Rectal smooth muscle tissue (tissue), 1 donor: ENCODE measurements at regions not wholly inside any gene's neighbourhood (a gene's known extent, or its start where the extent isn't known, plus 50 kb on each side); places are given as distances from the start of the nearest gene placed in this dataset.

Source experiments
- H3K27ac ChIP-seq: one replicate; pipeline ENCODE4 v1.7.0; 2013; ENCODE audit warnings: low read depth, low read length, inconsistent platforms
- H3K27me3 ChIP-seq: one replicate; pipeline ENCODE4 v1.7.0; 2013; ENCODE audit warnings: low read length; ENCODE audit not compliant: control insufficient read depth, insufficient read depth
- H3K36me3 ChIP-seq: one replicate; pipeline ENCODE4 v1.7.0; 2013; ENCODE audit warnings: low read length; ENCODE audit not compliant: control insufficient read depth, insufficient read depth
- H3K4me1 ChIP-seq: one replicate; pipeline ENCODE4 v1.7.0; 2013; ENCODE audit warnings: low read length; ENCODE audit not compliant: control insufficient read depth, insufficient read depth
- H3K4me3 ChIP-seq: one replicate; pipeline ENCODE4 v1.7.0; 2013; ENCODE audit warnings: low read length
- H3K9ac ChIP-seq: one replicate; pipeline ENCODE4 v1.7.0; 2013; ENCODE audit warnings: low read length

DNA sequence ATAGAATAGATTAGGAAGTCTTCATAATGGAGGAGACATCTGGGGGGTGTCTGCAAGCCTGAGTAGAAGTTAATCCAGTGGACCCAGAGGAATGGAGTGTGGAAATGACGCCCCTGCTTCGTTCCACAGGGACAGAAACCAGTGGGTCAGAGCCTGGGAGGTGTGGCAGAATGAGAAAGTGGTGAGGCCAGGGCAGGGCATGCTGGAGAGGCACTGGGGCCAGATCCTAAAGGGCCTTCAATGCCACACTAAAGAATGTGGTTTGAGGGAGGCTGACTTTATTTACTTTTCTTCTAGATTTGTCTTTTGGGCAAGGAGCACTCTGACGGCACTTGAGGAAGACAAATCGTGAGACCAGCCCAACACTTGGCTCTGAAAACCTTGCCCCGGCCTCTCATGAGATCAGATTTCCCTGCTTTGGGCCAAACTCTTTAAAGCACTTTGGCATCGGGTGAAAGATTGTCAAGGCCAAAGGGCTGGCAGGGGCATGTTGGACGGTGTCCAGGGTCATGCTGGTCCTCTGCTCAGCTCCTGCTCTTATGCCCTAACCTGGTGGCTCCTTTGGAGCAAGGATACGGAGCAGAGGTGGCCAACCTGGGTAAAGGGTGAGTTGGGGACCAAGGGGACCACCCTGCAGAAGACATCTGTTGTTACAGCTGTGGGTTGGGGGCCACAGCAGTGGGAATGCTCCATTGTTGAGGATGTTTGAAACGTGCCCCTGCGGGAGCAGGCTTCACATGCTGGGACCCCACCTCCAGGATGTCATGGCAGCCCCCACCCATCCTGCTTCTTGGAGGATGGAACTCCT is 157.0 kb upstream of the ZMIZ1 start:
- Histone ChIP-seq H3K9ac (no peak overlapping the region), H3K27me3 (no peaks in the 10 kb centered on the region), H3K4me3 (no peak overlapping the region), H3K4me1 (no peaks in the 10 kb centered on the region), H3K36me3 (no peaks in the 10 kb centered on the region), H3K27ac (no peak overlapping the region)

DNA sequence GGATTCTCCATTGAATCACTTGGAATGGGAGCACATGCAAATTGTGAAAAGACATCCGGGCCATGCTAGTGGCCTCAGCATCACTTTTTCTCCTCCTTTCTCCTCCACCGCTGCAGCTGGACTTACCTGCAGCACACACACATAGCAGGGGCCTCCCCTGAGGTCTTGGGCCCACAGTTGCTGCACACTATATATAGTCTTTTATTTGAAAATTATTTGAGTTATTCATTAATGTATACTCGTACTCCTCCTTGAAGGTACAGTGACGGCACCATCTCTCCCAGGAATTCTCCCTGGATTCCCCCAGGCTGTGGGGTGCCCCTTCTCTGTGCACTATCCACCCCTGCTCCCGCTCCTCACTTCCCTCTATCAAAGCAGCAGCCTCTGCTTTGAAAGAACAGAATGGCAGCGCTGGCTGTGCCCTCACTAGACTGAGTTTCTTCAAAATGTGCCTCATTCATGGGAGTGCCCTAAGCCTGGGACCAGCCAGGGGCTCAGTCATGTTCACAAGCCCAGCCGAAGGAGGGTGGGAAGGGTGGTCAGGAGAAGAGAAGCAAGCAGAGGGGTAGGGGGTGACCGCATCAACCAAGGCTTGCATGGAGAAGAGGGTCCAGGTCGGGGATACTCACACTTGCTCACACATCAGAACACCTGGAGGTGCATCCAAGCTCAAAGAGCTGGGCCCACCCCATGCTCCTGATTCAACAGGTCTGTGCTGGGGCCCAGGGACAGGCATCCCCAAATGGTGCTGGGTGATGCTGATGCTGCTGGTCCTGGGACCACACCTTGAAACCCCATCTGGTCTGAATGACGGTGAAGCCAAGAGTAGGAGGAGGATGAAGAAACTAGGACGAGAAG is 156.2 kb upstream of the ZMIZ1 start:
- H3K4me1 ChIP-seq: no peaks in the 10 kb centered on the region
- no peaks in the 10 kb centered on the region for H3K27me3 ChIP-seq
- H3K27ac ChIP-seq: no peak overlapping the region

DNA sequence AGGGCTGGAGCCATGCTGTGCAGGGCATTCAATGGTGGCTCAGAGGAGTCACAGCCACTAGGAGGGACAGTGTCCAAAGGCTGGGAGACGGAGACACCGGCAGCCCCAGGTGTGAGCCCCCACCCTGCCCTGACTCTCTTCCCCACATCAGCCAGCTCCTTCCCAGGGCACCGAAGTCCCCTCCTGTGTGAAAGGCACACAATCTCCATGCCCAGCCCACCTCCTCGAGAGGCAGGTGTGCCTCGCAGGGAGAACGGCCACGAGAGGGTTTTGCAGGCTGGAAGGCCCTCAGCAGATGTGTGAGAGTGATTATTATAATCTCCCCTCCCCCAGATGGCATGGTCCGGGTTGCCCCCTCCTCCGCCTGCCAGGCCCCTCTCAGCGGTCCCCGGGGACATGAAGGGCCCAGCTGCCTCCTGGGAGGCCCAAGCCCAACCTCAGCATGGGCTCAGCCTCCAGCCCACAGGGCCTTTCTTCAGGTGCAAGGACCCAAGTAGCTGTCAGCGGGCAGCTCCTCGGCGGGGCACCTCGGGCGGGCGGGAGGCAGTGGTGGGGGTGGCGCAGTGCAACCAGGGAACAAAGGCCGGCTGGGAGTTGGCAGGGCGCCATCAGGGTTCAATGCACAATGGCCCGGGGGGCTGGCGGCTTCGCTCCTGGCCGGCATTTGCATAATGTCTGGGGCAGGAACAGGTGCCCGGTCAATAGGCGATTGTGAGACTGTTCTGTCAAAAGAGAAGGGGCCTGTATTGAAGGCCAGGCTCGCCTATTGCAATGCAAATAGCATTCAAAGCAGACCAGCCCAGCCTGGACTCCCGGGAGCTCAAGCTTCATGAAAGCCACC is 155.3 kb upstream of the ZMIZ1 start:
- H3K36me3 ChIP-seq: no peaks in the 10 kb centered on the region
- no peaks in the 10 kb centered on the region for H3K4me1 ChIP-seq
- H3K9ac ChIP-seq: no peak overlapping the region
- no peak overlapping the region for H3K27ac ChIP-seq
- H3K4me3 ChIP-seq: no peak overlapping the region
- no peaks in the 10 kb centered on the region for H3K27me3 ChIP-seq

More for the DNA sequence above, 156.2 kb upstream of the ZMIZ1 start:
- H3K36me3 ChIP-seq: no peaks in the 10 kb centered on the region
- H3K9ac ChIP-seq: no peak overlapping the region
- H3K4me3 ChIP-seq: no peak overlapping the region

DNA sequence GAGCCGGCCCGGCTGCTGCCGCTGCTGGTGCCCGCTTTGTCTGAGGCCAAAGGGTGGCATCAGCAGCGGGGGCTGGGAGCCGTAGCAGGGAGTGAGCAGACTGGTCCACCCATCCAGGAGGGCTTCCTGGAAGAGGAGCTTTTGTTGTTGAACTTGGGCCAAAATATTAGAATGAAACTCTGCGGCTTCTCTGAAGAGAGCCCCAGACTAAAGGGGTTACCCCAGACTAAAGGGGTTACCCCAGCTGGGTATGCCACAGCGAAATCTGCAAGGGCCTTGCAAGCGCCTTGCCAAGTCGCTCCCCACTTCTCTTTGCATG is 154.7 kb upstream of the ZMIZ1 start:
- H3K36me3 ChIP-seq: no peaks in the 10 kb centered on the region
- no peak overlapping the region for H3K27ac ChIP-seq
- no peaks in the 10 kb centered on the region for H3K27me3 ChIP-seq
- no peak overlapping the region for H3K9ac ChIP-seq
- no peaks in the 10 kb centered on the region for H3K4me1 ChIP-seq
- H3K4me3 ChIP-seq: no peak overlapping the region

DNA sequence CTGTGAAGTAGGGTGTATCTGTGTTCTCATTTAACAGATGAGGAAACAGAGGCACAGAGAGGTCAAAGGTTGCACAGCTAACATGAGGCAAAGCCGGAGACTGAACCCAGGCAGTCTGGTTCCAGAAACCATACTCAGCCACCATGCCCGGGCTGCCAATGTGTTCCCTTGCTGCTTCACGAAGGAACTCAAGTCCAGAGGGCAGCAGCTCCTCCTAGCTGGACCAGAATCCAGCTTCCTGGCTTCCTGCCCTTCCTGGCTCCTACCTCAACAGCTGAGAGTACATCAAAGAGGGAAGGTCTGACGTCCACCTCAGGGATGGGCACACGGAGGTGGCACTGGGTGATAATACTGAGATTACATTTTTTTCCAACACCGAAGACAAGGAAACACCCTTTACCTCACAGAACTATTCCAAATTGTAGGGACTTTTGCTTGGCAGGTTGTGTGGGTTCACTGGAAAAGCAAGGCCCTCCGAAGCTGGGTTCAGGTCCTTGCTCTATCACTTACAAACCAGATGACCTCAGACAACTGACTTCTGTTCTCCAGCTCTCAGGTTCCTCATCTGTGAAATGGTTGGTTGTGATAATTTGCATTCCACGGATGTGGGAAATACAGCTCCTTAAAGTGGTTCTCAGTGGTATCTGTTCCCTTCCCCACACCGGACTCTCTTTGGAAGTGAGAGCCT is 154.1 kb upstream of the ZMIZ1 start:
- Histone ChIP-seq H3K27me3 (no peaks in the 10 kb centered on the region), H3K4me3 (no peak overlapping the region), H3K36me3 (no peaks in the 10 kb centered on the region), H3K4me1 (no peaks in the 10 kb centered on the region), H3K9ac (no peak overlapping the region), H3K27ac (no peak overlapping the region)

DNA sequence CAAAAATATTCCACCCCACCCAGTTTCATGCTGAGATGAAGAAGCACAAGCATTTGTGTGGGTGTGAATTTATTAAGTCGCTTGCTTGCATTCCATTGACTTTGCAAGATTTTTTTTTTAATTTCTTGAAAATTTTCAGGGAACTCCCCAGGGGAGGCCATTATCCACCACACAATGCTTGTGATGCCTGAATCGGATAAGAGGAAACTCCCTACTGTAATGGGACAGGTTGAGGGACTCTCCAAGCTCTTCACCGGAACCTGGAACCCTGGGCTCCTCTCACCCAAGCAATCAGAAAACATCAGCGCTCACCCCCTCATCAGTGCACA is 153.6 kb upstream of the ZMIZ1 start:
- Histone ChIP-seq H3K4me3 (no peak overlapping the region), H3K9ac (no peak overlapping the region), H3K27me3 (no peaks in the 10 kb centered on the region), H3K4me1 (no peaks in the 10 kb centered on the region), H3K36me3 (no peaks in the 10 kb centered on the region), H3K27ac (no peak overlapping the region)

DNA sequence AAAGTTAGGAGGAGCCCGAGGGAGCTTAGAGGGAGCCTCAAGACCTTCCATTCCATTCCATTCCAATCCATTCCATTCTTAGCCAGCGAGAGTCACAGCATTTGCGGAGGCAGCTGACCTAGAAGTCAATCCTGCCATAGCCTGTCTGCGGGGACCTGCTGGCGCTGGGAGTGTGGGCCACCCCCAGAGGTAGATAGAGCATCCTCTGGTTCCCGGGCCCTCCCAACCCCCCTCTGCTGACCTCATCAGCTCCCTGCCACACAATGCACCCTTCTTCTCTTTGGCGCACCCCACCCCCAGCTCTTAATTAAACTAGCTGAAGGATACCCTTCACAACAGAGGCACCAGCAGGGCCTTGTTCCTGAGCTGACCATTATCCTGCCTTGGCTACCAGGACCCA is 152.5 kb upstream of the ZMIZ1 start:
- Histone ChIP-seq H3K27ac (no peak overlapping the region), H3K36me3 (no peaks in the 10 kb centered on the region), H3K27me3 (no peaks in the 10 kb centered on the region), H3K4me1 (no peaks in the 10 kb centered on the region), H3K9ac (no peak overlapping the region), H3K4me3 (no peak overlapping the region)

DNA sequence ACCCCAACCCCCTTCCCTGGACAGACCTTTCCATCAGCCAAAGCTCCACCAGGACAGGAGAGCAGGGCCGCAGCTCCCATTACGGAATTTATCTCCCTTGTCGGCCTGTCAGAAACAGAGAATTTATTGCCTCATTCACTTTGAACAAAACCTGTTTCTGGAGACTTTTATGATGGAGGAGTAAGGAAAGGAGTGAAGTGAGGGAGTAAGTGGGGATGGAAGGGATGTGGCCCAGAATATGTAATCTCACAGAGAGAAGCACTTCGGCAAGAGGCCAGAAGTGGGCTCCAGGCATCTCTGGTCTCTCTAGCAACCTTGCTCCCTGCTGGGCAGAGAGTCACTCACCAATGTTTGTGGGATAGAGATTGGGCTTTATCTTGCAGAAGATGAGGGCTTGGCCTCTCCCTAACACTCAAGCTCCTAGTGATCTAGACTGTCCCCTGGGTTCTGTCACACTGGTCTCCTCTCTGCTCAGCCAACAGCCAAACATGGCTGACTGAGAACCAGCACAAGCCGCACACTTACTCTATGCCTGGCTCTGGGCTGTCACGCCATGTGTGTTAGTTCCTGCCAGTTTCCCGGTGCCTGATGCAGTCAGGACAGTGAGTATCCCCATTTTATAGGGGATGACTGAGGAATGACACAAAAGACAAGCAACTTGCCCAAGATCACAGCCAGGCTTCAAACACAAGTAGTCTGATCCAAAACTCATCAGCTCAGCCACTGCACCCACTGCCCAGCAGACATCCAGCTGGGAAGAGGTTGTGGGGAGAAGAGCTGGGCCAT is 149.4 kb upstream of the ZMIZ1 start:
- Histone ChIP-seq H3K4me3 (no peak overlapping the region), H3K9ac (no peak overlapping the region), H3K27ac (no peak overlapping the region), H3K4me1 (no peaks in the 10 kb centered on the region), H3K27me3 (no peaks in the 10 kb centered on the region), H3K36me3 (no peaks in the 10 kb centered on the region)

DNA sequence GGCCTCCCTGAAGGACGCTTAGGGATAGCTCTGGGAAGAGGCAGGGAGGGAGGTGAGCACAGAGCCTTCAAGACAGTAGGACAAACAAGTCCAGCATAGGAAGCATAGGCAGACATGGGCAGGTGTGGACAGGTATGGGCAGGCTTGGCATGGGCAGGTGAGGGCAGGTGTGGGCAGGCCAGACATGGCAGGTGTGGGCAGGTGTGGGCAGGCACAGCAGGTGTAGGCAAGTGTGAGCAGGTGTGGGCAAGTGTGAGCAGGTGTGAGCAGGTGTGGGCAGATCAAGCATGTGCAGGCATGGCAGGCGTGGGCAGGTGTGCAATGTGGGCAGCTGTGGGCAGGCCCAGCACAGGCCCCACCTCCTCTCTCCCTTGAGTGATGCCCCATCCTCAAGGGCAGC is 148.8 kb upstream of the ZMIZ1 start:
- Histone ChIP-seq H3K9ac (no peak overlapping the region), H3K36me3 (no peaks in the 10 kb centered on the region), H3K4me1 (no peaks in the 10 kb centered on the region), H3K27ac (no peak overlapping the region), H3K4me3 (no peak overlapping the region), H3K27me3 (no peaks in the 10 kb centered on the region)

DNA sequence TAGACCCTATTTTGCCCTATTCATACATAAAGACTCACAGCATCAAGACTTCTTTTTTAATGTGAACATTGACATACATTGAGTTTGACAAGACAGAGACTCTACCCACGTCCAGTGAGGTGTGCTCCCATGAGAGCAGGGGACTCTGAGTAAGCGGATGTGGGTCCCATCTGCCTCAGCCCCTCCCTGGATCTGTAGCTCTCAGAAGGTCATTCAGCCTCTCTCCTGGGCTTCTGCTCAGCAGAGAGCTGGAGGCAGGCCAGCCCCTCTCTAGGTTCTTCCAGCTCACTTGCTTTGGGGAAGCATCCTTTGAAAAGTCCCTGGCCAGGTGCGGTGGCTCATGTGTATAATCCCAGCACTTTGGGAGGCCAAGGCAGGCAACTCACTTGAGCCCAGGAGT is 146.9 kb upstream of the ZMIZ1 start:
- no peak overlapping the region for H3K4me3 ChIP-seq
- H3K27ac ChIP-seq: no peak overlapping the region
- no peaks in the 10 kb centered on the region for H3K4me1 ChIP-seq
- H3K27me3 ChIP-seq: no peaks in the 10 kb centered on the region
- no peaks in the 10 kb centered on the region for H3K36me3 ChIP-seq
- no peak overlapping the region for H3K9ac ChIP-seq

DNA sequence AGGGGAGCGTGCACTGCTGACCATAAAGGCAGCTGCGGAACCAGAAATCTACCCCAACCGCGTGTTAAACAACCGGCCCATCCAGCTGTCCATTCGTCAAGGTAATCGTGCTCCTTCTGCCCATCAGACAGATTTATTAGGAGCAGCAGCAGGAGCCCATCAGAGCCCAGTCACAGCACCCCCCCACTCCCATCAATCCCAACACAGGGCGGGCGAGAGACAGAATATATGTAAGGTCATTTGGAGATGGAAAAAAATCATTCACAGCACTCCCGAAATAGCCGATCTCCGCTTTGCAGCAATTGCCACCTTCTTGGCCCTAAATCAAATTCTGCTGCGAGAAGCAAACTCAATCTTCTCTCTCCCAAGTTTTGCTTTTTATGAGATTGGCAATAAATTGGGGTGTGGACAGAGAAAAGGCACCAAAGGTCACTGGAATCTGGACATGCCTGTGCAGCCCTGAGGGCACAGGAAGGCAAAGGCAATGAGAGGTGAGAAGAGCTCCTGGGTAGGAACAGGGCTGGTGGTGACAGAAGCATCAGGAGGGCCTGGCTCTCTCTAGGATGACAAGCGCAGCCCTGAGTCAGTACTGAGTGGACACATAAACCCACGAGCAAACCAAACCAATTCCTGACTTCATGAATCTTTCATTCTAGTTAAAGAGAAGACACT is 145.0 kb upstream of the ZMIZ1 start:
- H3K9ac ChIP-seq: no peak overlapping the region
- H3K27ac ChIP-seq: no peak overlapping the region
- no peaks in the 10 kb centered on the region for H3K4me1 ChIP-seq
- no peaks in the 10 kb centered on the region for H3K27me3 ChIP-seq
- no peak overlapping the region for H3K4me3 ChIP-seq
- H3K36me3 ChIP-seq: no peaks in the 10 kb centered on the region
